ENCODE measurements at regions not wholly inside any gene's neighbourhood (a gene's known extent, or its start where the extent isn't known, plus 50 kb on each side); places are given as distances from the start of the nearest gene placed in this dataset.

GRCh38 chr5:60504342-60504741 is 195.6 kb downstream of the DEPDC1B start:
- TF ChIP-seq GATA2 (IDR thresholded peaks at IDR 0.05; ENCODE audit: low read depth, low read length) (no peak), GATA3 (IDR thresholded peaks at IDR 0.05; ENCODE audit: low read depth, low read length) (no peak)

All from SH-SY5Y (cell line).